OCI-LY7 (cell line): ENCODE measurements at regions not wholly inside any gene's neighbourhood (a gene's known extent, or its start where the extent isn't known, plus 50 kb on each side); places are given as distances from the start of the nearest gene placed in this dataset.

Experiments
- BruUV-seq: library from RNA; stranded (reverse); fragments of 400-500 nt; replicated peaks from 2 replicates; lab custom pipeline; 2021; lab: Mats Ljungman, UMichigan
- CTCF ChIA-PET: fragments of 300-600 bp; sonication (Branson Sonifier 250); formaldehyde crosslinking; loops from one replicate; lab custom pipeline; 2022; ENCODE audit warnings: antibody characterized with exemption; ENCODE audit not compliant: unreplicated experiment; lab: Charles Lee
- POLR2A ChIA-PET: fragments of 300-600 bp; sonication (Branson Sonifier 250); formaldehyde crosslinking; loops from one replicate; lab custom pipeline; 2022; ENCODE audit warnings: antibody characterized with exemption; lab: Charles Lee
- DNase-seq: peaks from one replicate; pipeline ENCODE4 v3.0.0-alpha.2; 2015; ENCODE audit warnings: low spot score
- H2AFZ ChIP-seq: fragments of 200-600 bp; sonication (generic), shearing (Covaris generic); 2 replicates; pipeline ENCODE4 v1.6.1; 2014; ENCODE audit warnings: mild to moderate bottlenecking, antibody characterized with exemption, low read length, moderate library complexity
- H3K27ac ChIP-seq: fragments of 200-600 bp; sonication (generic); 2 replicates; pipeline ENCODE4 v1.5.1; 2014; ENCODE audit warnings: mixed run types, low read depth, mild to moderate bottlenecking, moderate library complexity, low read length, inconsistent platforms; ENCODE audit not compliant: poor library complexity, severe bottlenecking
- H3K36me3 ChIP-seq: fragments of 200-600 bp; sonication (generic); 2 replicates; pipeline ENCODE4 v1.6.1; 2014; ENCODE audit warnings: mild to moderate bottlenecking, antibody characterized with exemption, low read length, moderate library complexity, mixed read lengths; ENCODE audit not compliant: insufficient read depth
- H3K4me1 ChIP-seq: fragments of 200-600 bp; sonication (generic); 2 replicates; pipeline ENCODE4 v1.5.1; 2014; ENCODE audit warnings: mild to moderate bottlenecking, low read length; ENCODE audit not compliant: insufficient read depth, poor library complexity, severe bottlenecking
- H3K4me2 ChIP-seq: fragments of 200-600 bp; sonication (generic); 2 replicates; pipeline ENCODE4 v1.6.1; 2014; ENCODE audit warnings: mild to moderate bottlenecking, low read length
- H3K4me3 ChIP-seq: fragments of 200-600 bp; sonication (generic); 2 replicates; pipeline ENCODE4 v1.5.1; 2014; ENCODE audit warnings: mild to moderate bottlenecking, low read depth, low read length; ENCODE audit not compliant: poor library complexity, severe bottlenecking
- H3K79me2 ChIP-seq: fragments of 200-600 bp; sonication (generic); 2 replicates; pipeline ENCODE4 v1.6.1; 2016; ENCODE audit warnings: low read depth, mild to moderate bottlenecking, low read length, moderate library complexity, mixed read lengths; ENCODE audit not compliant: insufficient read depth
- H3K9me2 ChIP-seq: fragments of 200-600 bp; sonication (generic); 2 replicates; pipeline ENCODE4 v1.6.1; 2016; ENCODE audit warnings: mild to moderate bottlenecking, low read length, mixed read lengths; ENCODE audit not compliant: insufficient read depth
- H3K9me3 ChIP-seq: fragments of 200-600 bp; sonication (generic); 2 replicates; pipeline ENCODE4 v1.6.1; 2014; ENCODE audit warnings: mild to moderate bottlenecking, mixed run types, low read length, mixed read lengths
- H4K20me1 ChIP-seq: fragments of 200-600 bp; sonication (generic); 2 replicates; pipeline ENCODE4 v1.6.1; 2014; ENCODE audit warnings: mild to moderate bottlenecking, antibody characterized with exemption, low read length, moderate library complexity, mixed read lengths; ENCODE audit not compliant: insufficient read depth
- CTCF ChIP-seq: fragments of 200-600 bp; sonication (generic); conservative IDR thresholded peaks from 2 replicates; pipeline ENCODE4 v1.5.1; 2014; ENCODE audit warnings: mild to moderate bottlenecking, antibody characterized with exemption, low read length, moderate library complexity, mixed read lengths
- EZH2phosphoT487 ChIP-seq: fragments of 200-600 bp; sonication (generic); IDR thresholded peaks from 2 replicates; pipeline ENCODE4 v1.6.1; 2018; ENCODE audit warnings: low read depth, borderline replicate concordance, mild to moderate bottlenecking, mixed run types, antibody characterized with exemption, low read length, moderate library complexity, mixed read lengths
- intact Hi-C: fragments of 100-400 bp; cut with micrococcal nuclease; formaldehyde crosslinking; loops from one replicate; pipeline ENCODE4 v1.10.0; 2022; ENCODE audit not compliant: unreplicated experiment

DNA sequence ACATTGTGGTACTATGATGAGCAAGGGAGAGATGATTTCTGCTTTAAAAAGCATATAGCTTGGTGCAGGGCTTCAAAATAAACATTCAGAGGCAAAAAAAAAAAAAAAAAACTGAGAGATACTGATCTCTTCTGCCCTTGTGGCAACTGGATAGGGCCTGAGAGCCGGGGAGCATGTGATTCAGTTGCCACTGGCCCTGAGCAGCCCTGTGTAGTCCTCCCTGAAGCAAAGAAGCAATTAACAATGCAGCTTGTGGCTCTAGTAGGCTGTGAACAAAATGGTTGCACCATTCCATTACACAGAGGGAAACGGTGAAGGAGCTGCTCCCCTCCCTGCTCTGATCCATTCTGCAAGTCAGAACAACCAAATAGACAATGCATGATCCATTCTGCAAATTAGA is 347.5 kb upstream of the DAB2 start:
- no peaks in the 10 kb centered on the region for H3K79me2 ChIP-seq
- no peaks in the 10 kb centered on the region for H3K36me3 ChIP-seq
- no peaks in the 10 kb centered on the region; the same call in 1 of the 2 replicates for H3K9me2 ChIP-seq
- H3K4me2 ChIP-seq, result no peak overlapping the region
- no peaks in the 10 kb centered on the region for H3K9me3 ChIP-seq
- CTCF ChIA-PET, result no interaction called here
- H3K4me3 ChIP-seq, result no peak overlapping the region
- TF ChIP-seq EZH2phosphoT487, result no peak
- POLR2A ChIA-PET, result interaction anchor here (0.7 to 1.4 kb wide), 2 partner anchors 16 to 33 kb away, joined by 3 to 4 read pairs; no protein-coding TSS in a partner anchor
- BruUV-seq, result no TSS peak
- no peaks in the 10 kb centered on the region for H4K20me1 ChIP-seq
- DNase-seq, result no peak
- intact Hi-C loops, result no loop called here
- no peak overlapping the region for H2AFZ ChIP-seq
- H3K27ac ChIP-seq, result no peak overlapping the region
- no peaks in the 10 kb centered on the region for H3K4me1 ChIP-seq

- Histone ChIP-seq H3K9me3 (no peaks in the 10 kb centered on the region), H4K20me1 (no peaks in the 10 kb centered on the region), H3K9me2 (no peaks in the 10 kb centered on the region; the same call in 1 of the 2 replicates), H3K27ac (no peak overlapping the region), H3K4me1 (no peaks in the 10 kb centered on the region), H3K4me3 (no peak overlapping the region), H3K36me3 (no peaks in the 10 kb centered on the region), H3K4me2 (no peak overlapping the region), H3K79me2 (no peaks in the 10 kb centered on the region), H2AFZ (no peak overlapping the region)
- DNase-seq, result no peak
- BruUV-seq, result no TSS peak
- TF ChIP-seq EZH2phosphoT487, result no peak
- no peak for TF ChIP-seq CTCF
- ChIA-PET POLR2A (no interaction called here), CTCF (no interaction called here)
- intact Hi-C loops, result no loop called here
These were observed 343.1 kb upstream of the DAB2 start for GRCh38 chr5:39767916-39768315.

DNA sequence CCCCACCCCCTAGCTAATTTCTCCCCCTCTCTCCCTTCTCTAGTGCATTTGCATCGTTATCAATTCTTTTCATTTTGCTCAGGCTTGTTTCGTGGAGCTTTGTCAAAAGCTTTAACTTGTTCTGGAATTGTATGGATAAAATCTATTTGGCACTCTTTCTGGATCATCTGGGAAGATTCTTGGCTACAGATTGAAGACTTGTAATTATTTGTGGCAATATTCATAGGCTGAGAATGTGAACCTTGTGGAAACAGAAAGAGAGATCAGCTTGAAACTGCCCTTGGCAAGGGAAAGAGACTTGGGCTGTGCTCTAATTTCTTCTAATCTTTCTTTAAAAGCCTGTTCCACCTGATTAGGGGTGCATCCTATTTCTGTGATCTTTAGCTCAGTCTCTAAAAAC is 340.6 kb upstream of the DAB2 start:
- Histone ChIP-seq H3K79me2 (no peaks in the 10 kb centered on the region), H3K36me3 (no peaks in the 10 kb centered on the region), H3K9me3 (no peaks in the 10 kb centered on the region), H3K4me3 (no peak overlapping the region), H3K27ac (no peak overlapping the region), H3K9me2 (no peaks in the 10 kb centered on the region; the same call in 1 of the 2 replicates), H4K20me1 (no peaks in the 10 kb centered on the region), H2AFZ (no peak overlapping the region), H3K4me2 (no peak overlapping the region), H3K4me1 (no peaks in the 10 kb centered on the region)
- BruUV-seq, result no TSS peak
- intact Hi-C loops, result no loop called here
- ChIA-PET POLR2A (no interaction called here), CTCF (no interaction called here)
- no peak for TF ChIP-seq EZH2phosphoT487
- TF ChIP-seq CTCF, result no peak
- no peak for DNase-seq
